Neural cell (in vitro differentiated cells): ENCODE measurements at regions not wholly inside any gene's neighbourhood (a gene's known extent, or its start where the extent isn't known, plus 50 kb on each side); places are given as distances from the start of the nearest gene placed in this dataset.

ENCODE experiments used
- H2AFZ ChIP-seq: fragments of 200-600, 300-800 bp; sonication (generic), shearing (Covaris generic); 2 replicates; pipeline ENCODE4 v1.6.0; 2014; ENCODE audit warnings: low read depth, mild to moderate bottlenecking, antibody characterized with exemption, low read length, moderate library complexity
- H3F3A ChIP-seq: fragments of 200-600 bp; shearing (Covaris generic); 2 replicates; pipeline ENCODE4 v1.6.1; 2016; ENCODE audit warnings: mild to moderate bottlenecking, moderate library complexity, mixed read lengths, antibody characterized with exemption, low read length; ENCODE audit not compliant: insufficient read depth, poor library complexity, severe bottlenecking
- H3K27ac ChIP-seq: fragments of 200-600, 300-800 bp; sonication (generic), shearing (Covaris generic); 2 replicates; pipeline ENCODE4 v1.5.1; 2014; ENCODE audit warnings: mild to moderate bottlenecking, low read length, moderate library complexity
- H3K27me3 ChIP-seq: fragments of 300-800, 200-600 bp; sonication (generic), shearing (Covaris generic); 2 replicates; pipeline ENCODE4 v1.6.0; 2014; ENCODE audit warnings: mild to moderate bottlenecking, low read depth, low read length, moderate library complexity; ENCODE audit not compliant: insufficient read depth
- H3K36me3 ChIP-seq: fragments of 300-800, 200-600 bp; sonication (generic), shearing (Covaris generic); 2 replicates; pipeline ENCODE4 v1.5.1; 2014; ENCODE audit warnings: mild to moderate bottlenecking, antibody characterized with exemption, low read length, moderate library complexity; ENCODE audit not compliant: insufficient read depth
- H3K4me2 ChIP-seq: fragments of 300-800, 200-600 bp; sonication (generic), shearing (Covaris generic); 2 replicates; pipeline ENCODE4 v1.6.0; 2014; ENCODE audit warnings: mild to moderate bottlenecking, low read length
- H3K4me3 ChIP-seq: fragments of 300-800, 200-600 bp; sonication (generic), shearing (Covaris generic); 2 replicates; pipeline ENCODE4 v1.5.1; 2014; ENCODE audit warnings: mild to moderate bottlenecking, low read length, moderate library complexity
- H3K79me2 ChIP-seq: fragments of 200-600 bp; shearing (Covaris generic); replicated peaks from 2 replicates; pipeline ENCODE4 v1.6.0; 2014; ENCODE audit warnings: mild to moderate bottlenecking, low read length, moderate library complexity; ENCODE audit not compliant: insufficient read depth
- H3K9ac ChIP-seq: fragments of 300-800, 200-600 bp; sonication (generic), shearing (Covaris generic); 2 replicates; pipeline ENCODE4 v1.6.1; 2016; ENCODE audit warnings: mild to moderate bottlenecking, low read length, mixed read lengths
- H3K9me2 ChIP-seq: fragments of 200-600 bp; shearing (Covaris generic); 2 replicates; pipeline ENCODE4 v1.6.1; 2016; ENCODE audit warnings: mild to moderate bottlenecking, low read length, mixed read lengths; ENCODE audit not compliant: insufficient read depth
- H3K9me3 ChIP-seq: fragments of 200-600, 300-800 bp; sonication (generic), shearing (Covaris generic); 2 replicates; pipeline ENCODE4 v1.6.1; 2016; ENCODE audit warnings: mild to moderate bottlenecking, mixed run types, low read length, moderate library complexity, mixed read lengths
- H4K20me1 ChIP-seq: fragments of 200-600 bp; shearing (Covaris generic); 2 replicates; pipeline ENCODE4 v1.6.1; 2016; ENCODE audit warnings: mild to moderate bottlenecking, mixed run types; ENCODE audit not compliant: insufficient read depth
- CTCF ChIP-seq: fragments of 450-650 bp; IDR thresholded peaks from 2 replicates; pipeline ENCODE4 v1.5.1; 2014; ENCODE audit warnings: antibody characterized with exemption, mild to moderate bottlenecking, moderate library complexity; ENCODE audit not compliant: poor library complexity, severe bottlenecking
- EP300 ChIP-seq: fragments of 450-650 bp; conservative IDR thresholded peaks from 2 replicates; pipeline ENCODE4 v1.6.1; 2014; ENCODE audit warnings: antibody characterized with exemption, mild to moderate bottlenecking, moderate library complexity; ENCODE audit not compliant: poor library complexity, severe bottlenecking
- EZH2 ChIP-seq: fragments of 200-600, 300-800 bp; shearing (Covaris generic), sonication (generic); IDR thresholded peaks from 2 replicates; pipeline ENCODE4 v1.6.1; 2014; ENCODE audit warnings: antibody characterized with exemption, low read length, borderline replicate concordance, mild to moderate bottlenecking; ENCODE audit not compliant: insufficient read depth, poor library complexity, severe bottlenecking
- MXI1 ChIP-seq: fragments of 450-650 bp; conservative IDR thresholded peaks from 2 replicates; pipeline ENCODE4 v1.6.1; 2014; ENCODE audit warnings: antibody characterized with exemption, mild to moderate bottlenecking; ENCODE audit not compliant: poor library complexity, severe bottlenecking
- POLR2AphosphoS5 ChIP-seq: IDR thresholded peaks from 2 replicates; pipeline ENCODE4 v1.6.1; 2012
- RAD21 ChIP-seq: fragments of 450-650 bp; conservative IDR thresholded peaks from 2 replicates; pipeline ENCODE4 v1.6.1; 2014; ENCODE audit warnings: antibody characterized with exemption, mild to moderate bottlenecking, moderate library complexity
- REST ChIP-seq: IDR thresholded peaks from 2 replicates; pipeline ENCODE4 v1.6.1; 2012; ENCODE audit warnings: borderline replicate concordance
- SMC3 ChIP-seq: fragments of 450-650 bp; conservative IDR thresholded peaks from 2 replicates; pipeline ENCODE4 v1.6.1; 2014; ENCODE audit warnings: antibody characterized with exemption, mild to moderate bottlenecking, moderate library complexity; ENCODE audit not compliant: poor library complexity
- TAF1 ChIP-seq: IDR thresholded peaks from 2 replicates; pipeline ENCODE4 v1.6.1; 2012; ENCODE audit warnings: low read depth

- Histone ChIP-seq H3K9ac (no peak overlapping the region), H3F3A (no peaks in the 10 kb centered on the region), H2AFZ (no peak overlapping the region), H3K4me3 (no peak overlapping the region), H3K4me2 (no peak overlapping the region), H3K27ac (no peak overlapping the region), H3K9me2 (no peaks in the 10 kb centered on the region), H4K20me1 (no peaks in the 10 kb centered on the region), H3K27me3 (no peaks in the 10 kb centered on the region), H3K79me2 (no peaks in the 10 kb centered on the region), H3K9me3 (no peaks in the 10 kb centered on the region), H3K36me3 (no peaks in the 10 kb centered on the region)
- no peak for TF ChIP-seq CTCF
Measured at GRCh38 chr16:65388592-65388991, 266.7 kb upstream of the CDH11 start.

GRCh38 chr16:65386672-65387071 is 264.8 kb upstream of the CDH11 start:
- Histone ChIP-seq H3K9me2 (no peaks in the 10 kb centered on the region), H3K36me3 (no peaks in the 10 kb centered on the region), H3K4me2 (no peak overlapping the region), H2AFZ (no peak overlapping the region), H4K20me1 (no peaks in the 10 kb centered on the region), H3K9me3 (no peaks in the 10 kb centered on the region), H3K79me2 (no peaks in the 10 kb centered on the region), H3K9ac (no peak overlapping the region), H3K27ac (no peak overlapping the region), H3K27me3 (no peaks in the 10 kb centered on the region), H3K4me3 (no peak overlapping the region), H3F3A (no peaks in the 10 kb centered on the region)
- TF ChIP-seq RAD21 (no peak), EP300 (no peak), POLR2AphosphoS5 (no peak), REST (no peak), SMC3 (no peak)

DNA sequence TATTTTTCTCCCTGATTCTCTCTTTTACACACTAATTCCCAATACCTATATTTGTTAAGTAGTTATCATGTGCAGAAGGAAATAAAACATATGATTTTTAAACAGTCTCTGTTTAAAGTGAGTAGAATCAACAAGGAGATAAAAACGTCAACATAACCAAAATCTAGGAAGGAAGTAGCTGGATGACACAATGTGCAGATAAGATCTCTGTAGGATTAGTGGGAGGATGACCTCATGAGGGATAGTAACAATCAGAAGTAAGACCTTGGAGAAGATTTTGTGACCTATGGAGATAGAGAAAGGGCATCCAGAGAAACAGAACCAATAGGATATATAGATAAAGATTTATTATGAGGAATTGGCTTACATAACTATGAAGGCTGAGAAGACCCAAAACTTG is 262.6 kb upstream of the CDH11 start:
- no peak overlapping the region for H3K9ac ChIP-seq
- H3K9me2 ChIP-seq: no peaks in the 10 kb centered on the region
- no peaks in the 10 kb centered on the region for H3K36me3 ChIP-seq
- no peaks in the 10 kb centered on the region for H3F3A ChIP-seq
- H3K27ac ChIP-seq: no peak overlapping the region
- H3K4me3 ChIP-seq: no peak overlapping the region
- H4K20me1 ChIP-seq: no peaks in the 10 kb centered on the region
- no peaks in the 10 kb centered on the region for H3K79me2 ChIP-seq
- H3K9me3 ChIP-seq: no peaks in the 10 kb centered on the region
- H3K4me2 ChIP-seq: no peak overlapping the region
- TF ChIP-seq MXI1 (no peak), RAD21 (no peak), CTCF (no peak), EZH2 (no peak), POLR2AphosphoS5 (no peak), REST (no peak), TAF1 (no peak), SMC3 (no peak), EP300 (no peak)
- H2AFZ ChIP-seq: no peak overlapping the region
- H3K27me3 ChIP-seq: no peaks in the 10 kb centered on the region
